Hepatocyte (in vitro differentiated cells): ENCODE measurements at regions not wholly inside any gene's neighbourhood (a gene's known extent, or its start where the extent isn't known, plus 50 kb on each side); places are given as distances from the start of the nearest gene placed in this dataset.

Experiments
- EZH2 ChIP-seq: fragments of 200-600 bp; sonication (generic); IDR thresholded peaks from 2 replicates; pipeline ENCODE4 v1.6.1; 2016; ENCODE audit warnings: antibody characterized with exemption, mild to moderate bottlenecking, borderline replicate concordance
- EZH2phosphoT487 ChIP-seq: fragments of 200-600 bp; sonication (generic); IDR thresholded peaks from one replicate; pipeline ENCODE4 v1.6.1; 2018; ENCODE audit warnings: antibody characterized with exemption, mild to moderate bottlenecking, low read depth, moderate library complexity; ENCODE audit not compliant: unreplicated experiment, severe bottlenecking
- TF ChIP-seq, protein P1 (sequence below): fragments of 200-600 bp; sonication (generic); IDR thresholded peaks from 2 replicates; pipeline ENCODE4 v1.5.1; 2016; ENCODE audit warnings: antibody characterized with exemption, mild to moderate bottlenecking; ENCODE audit not compliant: poor library complexity

DNA sequence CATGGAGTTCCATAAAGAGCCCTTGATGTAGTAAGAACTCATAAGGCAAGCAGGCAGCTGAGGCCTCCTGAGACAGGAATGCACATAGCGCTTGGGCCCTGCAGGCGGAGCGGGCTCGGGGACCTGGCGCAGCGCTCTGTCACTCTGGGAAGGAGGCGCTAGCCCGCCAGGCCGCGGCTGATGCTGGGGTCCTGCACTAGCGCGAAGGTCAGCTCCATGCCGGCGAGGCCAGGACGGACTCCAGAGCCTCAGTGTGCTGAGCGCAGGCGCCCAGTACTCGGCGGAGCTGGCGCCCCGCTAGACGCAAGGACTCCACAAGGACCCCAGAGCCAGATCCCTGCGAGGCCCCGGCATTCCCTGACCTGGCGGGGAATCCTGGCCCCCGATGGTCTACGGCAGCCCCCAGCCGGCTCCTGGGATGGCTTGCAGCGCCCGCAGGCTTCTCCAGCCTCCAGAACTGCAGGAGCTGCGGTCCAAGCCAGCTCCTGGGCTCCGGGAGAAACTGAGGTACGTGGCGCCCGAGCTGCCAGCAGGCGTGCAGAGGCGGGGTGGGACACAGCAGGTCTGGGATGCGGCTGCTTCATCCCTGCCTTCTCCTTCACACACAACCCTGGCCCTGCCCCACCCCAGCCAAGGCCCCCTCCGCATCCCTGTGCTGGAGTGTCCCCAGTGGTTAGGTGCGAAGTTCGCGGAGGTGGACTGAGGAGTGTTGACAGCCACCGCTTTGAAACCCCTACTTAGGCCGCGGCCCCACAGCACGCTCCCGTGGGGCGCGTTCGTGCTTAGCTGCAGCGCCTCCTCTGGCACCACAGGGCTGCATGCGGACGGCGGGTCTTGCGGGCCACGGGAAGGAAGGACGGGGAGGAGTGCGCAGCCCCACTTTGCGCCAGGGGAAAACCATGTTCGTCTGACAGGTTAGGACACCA is 761.5 kb upstream of the POM121L12 start:
- TF ChIP-seq, protein P1, sequence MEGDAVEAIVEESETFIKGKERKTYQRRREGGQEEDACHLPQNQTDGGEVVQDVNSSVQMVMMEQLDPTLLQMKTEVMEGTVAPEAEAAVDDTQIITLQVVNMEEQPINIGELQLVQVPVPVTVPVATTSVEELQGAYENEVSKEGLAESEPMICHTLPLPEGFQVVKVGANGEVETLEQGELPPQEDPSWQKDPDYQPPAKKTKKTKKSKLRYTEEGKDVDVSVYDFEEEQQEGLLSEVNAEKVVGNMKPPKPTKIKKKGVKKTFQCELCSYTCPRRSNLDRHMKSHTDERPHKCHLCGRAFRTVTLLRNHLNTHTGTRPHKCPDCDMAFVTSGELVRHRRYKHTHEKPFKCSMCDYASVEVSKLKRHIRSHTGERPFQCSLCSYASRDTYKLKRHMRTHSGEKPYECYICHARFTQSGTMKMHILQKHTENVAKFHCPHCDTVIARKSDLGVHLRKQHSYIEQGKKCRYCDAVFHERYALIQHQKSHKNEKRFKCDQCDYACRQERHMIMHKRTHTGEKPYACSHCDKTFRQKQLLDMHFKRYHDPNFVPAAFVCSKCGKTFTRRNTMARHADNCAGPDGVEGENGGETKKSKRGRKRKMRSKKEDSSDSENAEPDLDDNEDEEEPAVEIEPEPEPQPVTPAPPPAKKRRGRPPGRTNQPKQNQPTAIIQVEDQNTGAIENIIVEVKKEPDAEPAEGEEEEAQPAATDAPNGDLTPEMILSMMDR: no peak
- TF ChIP-seq EZH2 (no peak), EZH2phosphoT487 (no peak)
